HG02938 (cell line): ENCODE measurements at regions not wholly inside any gene's neighbourhood (a gene's known extent, or its start where the extent isn't known, plus 50 kb on each side); places are given as distances from the start of the nearest gene placed in this dataset.

Experiments
- ATAC-seq: cut with Tn5 transposase; IDR thresholded peaks from one replicate; pipeline ENCODE4 v1.9.1; 2021; ENCODE audit warnings: mild to moderate bottlenecking, moderate library complexity; ENCODE audit not compliant: unreplicated experiment

DNA sequence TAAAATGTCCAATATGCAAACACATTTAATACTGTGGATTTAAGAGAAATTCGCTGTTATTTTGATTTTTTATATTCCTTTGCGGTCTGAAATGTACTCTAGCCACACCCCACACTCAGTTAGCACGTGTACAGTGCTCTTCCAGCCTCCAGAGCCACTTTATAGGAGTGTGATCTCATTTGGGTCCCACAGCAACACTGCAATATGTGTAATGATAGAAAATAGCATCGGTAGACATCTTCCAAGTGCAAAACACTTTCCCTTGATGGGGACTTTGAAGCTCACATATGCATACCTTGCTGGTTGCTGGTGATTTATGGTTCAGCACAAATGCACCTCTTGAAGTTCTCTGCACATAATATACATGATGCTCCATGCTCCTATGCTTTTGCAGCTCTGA is 148.3 kb downstream of the GAS1 start:
- no peak for ATAC-seq

DNA sequence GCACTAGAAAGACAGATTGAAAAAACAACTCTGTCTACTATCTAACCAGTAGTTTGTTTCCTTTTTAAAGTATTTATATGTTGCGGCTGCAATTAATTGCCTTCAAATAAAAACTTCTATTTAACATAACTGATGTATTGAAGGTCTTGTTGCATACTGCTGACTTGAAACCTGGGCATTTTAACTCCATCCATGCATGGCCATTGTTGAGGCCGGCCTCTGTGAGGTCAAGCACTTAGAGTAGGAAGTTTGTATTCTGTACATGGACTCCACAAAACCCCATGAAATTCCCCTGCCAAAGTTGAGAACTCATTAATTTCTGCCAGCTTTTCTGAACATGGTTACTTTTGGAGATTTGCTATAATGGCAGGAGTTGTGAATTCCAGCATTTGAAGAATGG is 150.6 kb downstream of the GAS1 start:
- ATAC-seq = no peak

DNA sequence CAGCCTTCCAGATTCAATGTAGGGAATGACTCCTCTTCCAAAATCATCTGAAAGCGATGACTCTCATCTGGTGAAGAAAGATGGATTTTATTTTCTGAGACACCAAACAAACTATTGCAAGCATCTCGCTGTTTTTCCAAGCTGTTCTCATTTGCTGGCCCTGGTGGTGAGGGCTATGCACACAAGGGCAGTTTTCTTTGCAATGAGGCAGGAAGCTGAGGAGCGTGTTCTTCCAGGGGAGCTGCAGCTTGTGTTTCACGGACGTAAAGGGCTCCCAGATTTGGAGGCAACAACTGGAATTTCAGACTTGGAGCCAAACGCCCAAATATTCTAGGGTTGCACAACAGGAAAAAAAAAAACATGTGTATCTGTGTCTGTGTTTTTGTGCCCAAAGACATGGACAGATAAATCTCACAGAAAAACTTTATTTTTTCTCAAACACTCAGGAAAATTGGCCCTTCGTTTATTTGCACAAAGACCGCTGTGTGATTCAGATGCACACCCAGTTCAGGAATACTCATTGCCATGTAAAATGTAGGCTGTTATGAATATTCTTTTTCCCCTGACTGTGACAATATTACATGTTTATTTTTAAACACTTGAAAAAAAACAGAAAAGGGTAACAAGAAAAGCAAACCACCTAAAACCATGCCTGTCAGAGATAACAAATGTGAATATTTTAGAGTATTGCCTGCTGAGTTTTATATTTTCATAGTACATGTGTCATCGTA is 151.3 kb downstream of the GAS1 start:
- no peak for ATAC-seq

DNA sequence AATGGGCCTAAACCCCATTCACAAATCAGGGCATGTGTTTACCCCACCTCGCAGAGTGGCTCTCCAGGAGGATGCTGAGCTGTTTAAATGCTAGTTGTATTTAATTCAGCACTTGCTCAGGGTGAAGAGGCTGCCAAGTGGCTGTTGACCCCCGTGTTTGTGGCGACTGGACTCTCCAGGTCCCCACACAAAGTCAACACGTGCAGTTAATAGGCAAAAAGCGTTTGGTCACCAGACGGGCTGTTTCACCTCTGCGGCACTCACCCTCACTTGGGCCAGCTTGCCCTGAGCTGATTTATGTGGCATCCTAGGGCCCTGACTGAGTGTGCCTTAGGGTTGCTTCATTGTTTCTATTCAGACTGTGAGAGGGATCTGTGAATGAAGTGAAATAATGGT is 152.3 kb downstream of the GAS1 start:
- ATAC-seq = no peak

DNA sequence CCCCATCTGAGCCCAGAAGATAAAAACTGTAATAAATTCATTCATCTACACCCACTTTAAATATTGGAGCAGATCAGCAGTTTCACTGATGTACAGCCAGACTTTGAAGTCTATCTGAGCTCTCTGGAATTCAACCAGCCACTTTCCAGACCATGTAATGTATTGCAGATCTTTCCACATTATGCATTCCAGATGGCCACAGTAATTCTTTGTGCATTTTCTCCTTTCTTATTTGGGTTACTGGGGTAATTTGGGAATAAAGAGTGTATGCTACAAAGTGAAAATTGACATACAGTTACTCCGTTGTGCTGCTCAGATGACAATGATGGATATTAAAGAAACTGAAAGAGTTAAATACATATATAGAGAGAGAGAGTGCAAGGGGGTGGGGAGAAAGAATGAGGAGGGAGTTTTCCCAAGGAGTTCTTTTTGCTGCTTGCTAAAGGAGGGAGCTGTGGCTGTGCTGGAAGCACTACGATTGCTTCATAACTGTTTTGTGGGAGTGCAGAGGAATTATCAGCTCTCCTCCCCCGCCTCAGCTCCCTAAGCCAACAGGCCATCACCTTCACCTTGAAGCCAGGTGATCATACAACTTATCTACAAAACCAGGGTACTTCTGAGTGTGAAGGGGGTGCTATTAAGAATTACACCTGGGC is 152.8 kb downstream of the GAS1 start:
- no peak for ATAC-seq

DNA sequence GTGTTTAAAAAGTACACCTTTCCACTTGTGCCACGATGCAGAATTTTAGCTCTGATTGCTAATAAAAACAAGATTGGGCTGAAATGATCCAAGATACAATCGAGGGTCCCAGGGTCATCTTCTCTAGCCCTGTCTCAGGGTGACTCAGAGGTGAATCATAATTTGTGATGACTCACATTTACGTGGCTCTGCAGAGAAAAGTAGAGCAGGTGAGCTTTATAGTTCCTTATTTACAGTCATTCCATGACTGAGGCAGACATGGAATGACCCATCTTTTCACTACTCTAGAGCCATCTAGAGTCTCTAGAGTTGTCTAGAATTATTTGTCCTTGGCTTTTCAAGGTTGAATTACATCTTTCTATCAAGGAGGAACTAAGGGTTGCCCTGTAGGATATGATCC is 155.2 kb downstream of the GAS1 start:
- no peak for ATAC-seq

DNA sequence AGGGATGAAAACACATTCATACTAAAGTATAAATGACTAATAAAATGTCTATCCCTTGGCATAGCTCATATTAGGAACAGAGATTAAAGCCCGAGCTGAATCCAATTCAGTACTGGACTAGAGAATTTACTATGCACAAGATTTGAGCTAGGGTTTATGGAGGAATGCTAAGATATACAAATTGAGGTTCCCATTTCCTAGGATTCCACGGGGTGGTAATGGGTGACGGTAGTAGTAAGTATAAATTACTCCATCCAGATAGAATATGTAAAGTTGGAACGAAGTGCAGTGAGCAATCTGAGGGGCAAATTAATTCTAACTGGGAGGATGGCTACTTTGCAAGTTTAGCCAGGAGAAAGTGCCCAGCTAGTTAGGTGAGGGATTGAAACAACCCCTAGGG is 156.5 kb downstream of the GAS1 start:
- no peak for ATAC-seq

GRCh38 chr9:86788456-86788855 is 158.8 kb downstream of the GAS1 start:
- no peak for ATAC-seq

DNA sequence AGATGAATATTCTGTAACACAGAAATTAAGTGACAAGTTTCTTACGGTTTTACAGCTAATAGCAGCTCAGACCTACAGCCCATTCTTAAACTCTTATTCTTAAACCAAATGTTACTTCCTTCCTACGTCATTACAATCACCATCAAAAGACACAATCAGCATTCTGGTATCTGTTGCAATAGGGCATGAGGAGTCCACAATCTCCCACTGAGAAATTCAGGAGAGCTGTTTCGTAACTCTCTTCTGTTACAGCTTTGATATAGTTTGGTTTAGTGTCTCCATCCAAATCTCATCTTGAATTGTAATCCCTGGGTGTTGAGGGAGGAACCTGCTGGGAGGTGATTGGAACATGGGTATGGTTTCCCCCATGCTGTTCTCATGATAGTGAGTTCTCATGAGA is 163.4 kb downstream of the GAS1 start:
- ATAC-seq = no peak

- no peak for ATAC-seq
These were observed 164.5 kb downstream of the GAS1 start for GRCh38 chr9:86782831-86783230.

GRCh38 chr9:86778761-86779160 is 168.5 kb downstream of the GAS1 start:
- ATAC-seq = no peak

- no peak for ATAC-seq
These were observed 171.6 kb downstream of the GAS1 start for GRCh38 chr9:86775718-86776117.

- ATAC-seq = no peak
These were observed 173.2 kb downstream of the GAS1 start for GRCh38 chr9:86774116-86774515.

GRCh38 chr9:86773422-86773945 is 173.8 kb downstream of the GAS1 start:
- ATAC-seq = no peak

- ATAC-seq = no peak
These were observed 174.7 kb downstream of the GAS1 start for GRCh38 chr9:86772635-86772993.

- ATAC-seq = no peak
These were observed 175.2 kb downstream of the GAS1 start for GRCh38 chr9:86771941-86772634.

DNA sequence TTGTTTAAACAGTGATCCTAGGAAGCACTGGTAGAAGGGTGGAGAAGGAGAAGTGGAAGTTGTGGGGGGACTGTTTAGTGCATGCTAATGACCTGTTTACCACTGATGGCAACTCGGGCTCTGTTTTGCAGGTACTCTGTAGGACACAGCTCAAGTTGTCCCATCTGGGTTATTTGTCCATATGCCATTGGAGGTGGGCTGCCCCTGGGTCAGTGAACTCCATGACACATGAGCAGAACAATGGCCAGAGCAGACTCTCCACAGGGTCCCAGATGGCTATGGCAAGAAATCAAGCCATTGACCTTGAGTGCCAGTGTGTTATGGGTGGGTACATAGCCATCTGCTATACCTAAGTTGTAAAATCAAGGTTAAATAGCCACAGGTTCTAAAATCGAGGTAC is 175.9 kb downstream of the GAS1 start:
- no peak for ATAC-seq

- ATAC-seq = no peak
These were observed 178.6 kb downstream of the GAS1 start for GRCh38 chr9:86768709-86769108.

- no peak for ATAC-seq
These were observed 179.3 kb downstream of the GAS1 start for GRCh38 chr9:86768020-86768419.

DNA sequence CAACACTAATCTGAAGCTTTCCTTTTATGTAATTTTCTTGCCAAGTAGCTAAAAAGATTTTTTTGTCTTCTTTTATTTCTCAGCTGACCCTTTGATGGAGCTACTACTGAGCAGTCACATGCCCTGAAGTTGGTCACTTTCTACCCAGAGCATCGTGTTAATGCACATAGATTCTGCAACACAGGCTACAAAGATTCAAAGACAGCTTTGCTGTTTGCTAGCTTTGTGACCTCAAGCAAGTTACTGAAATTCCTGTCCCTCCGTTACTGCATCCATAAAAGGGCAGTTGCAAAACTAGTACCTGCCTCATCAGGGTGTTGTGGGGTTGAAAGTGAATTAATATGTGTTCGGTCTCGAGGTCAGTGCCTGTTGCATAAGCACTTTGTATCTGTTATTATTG is 179.9 kb downstream of the GAS1 start:
- ATAC-seq = no peak

DNA sequence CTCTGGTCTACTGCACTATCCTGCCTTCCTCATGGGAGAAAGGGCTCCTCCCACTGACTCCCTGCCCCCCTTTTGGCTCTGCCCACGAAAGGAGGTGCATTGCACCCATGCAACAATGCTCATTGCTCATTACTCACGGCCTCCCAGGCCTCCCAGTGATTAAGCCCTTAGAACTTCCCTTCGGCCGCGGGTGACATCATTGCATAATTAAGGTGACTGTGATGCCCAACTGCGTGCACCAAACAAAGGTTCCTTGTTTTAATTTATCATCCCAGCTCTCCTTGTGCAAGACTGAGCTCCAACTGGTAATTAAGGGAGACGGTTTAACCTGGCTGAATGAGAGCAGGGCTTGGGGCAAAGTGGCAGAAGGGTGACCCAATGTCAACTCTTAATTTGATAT is 180.4 kb downstream of the GAS1 start:
- no peak for ATAC-seq

GRCh38 chr9:86766511-86766910 is 180.8 kb downstream of the GAS1 start:
- no peak for ATAC-seq
